Keratinocyte (primary cell): ENCODE measurements at regions not wholly inside any gene's neighbourhood (a gene's known extent, or its start where the extent isn't known, plus 50 kb on each side); places are given as distances from the start of the nearest gene placed in this dataset.

Experiments
- EZH2 ChIP-seq: IDR thresholded peaks from one replicate; pipeline ENCODE4 v1.6.1; 2012; ENCODE audit warnings: inconsistent platforms, mild to moderate bottlenecking, low read length, moderate library complexity
- TF ChIP-seq, protein P1 (sequence below), 3 experiments: IDR thresholded peaks in 1 of 3; conservative IDR thresholded peaks in 1 of 3; optimal IDR thresholded peaks in 1 of 3; 2 replicates in 2 of 3; 3 replicates in 1 of 3; pipeline versions ENCODE3 to v1.5.1; 2011; ENCODE audit warnings: low read length in 3 of 3, mild to moderate bottlenecking in 3 of 3, moderate library complexity in 2 of 3, control low read depth in 1 of 3, inconsistent platforms in 1 of 3; ENCODE audit not compliant: insufficient read depth in 2 of 3; ENCODE audit errors: extremely low read depth in 1 of 3

DNA sequence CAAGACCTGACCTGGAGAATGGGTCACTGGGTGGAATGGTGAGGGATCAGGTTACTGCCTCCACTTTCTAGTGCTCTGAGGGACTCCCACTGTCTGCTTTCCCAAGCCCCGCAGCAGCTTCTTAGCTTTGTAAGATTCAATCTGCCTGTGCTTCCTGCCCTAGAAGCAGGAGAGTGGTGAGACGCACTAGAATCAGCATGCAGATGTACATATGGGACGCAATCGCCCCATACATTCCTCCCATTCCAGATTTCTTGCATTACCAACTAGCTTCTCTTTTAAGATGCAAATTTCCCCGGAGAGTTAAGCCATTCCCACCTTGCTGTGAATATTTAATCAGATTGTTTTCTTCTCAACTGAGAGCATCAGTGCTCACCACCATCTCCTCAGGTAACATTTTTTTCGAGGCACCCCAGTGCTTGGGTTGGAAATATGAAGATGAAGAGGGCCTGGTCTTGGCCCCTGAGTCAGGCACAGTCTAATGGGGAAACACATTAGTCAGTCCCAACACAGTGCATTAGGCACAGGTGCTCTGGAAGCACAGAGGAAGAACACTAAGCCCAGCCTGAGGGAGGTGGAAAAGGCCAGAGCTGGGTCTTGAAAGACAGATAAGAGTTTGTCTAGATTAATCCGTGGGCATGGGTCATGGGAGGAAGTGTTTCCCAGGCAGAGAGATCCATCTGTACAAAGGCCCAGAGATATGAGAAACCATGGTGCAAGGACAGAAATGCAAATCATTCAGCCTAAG, 66.7 kb upstream of the PRPS1 start:
- TF ChIP-seq EZH2 = no peak
- TF ChIP-seq, protein P1, sequence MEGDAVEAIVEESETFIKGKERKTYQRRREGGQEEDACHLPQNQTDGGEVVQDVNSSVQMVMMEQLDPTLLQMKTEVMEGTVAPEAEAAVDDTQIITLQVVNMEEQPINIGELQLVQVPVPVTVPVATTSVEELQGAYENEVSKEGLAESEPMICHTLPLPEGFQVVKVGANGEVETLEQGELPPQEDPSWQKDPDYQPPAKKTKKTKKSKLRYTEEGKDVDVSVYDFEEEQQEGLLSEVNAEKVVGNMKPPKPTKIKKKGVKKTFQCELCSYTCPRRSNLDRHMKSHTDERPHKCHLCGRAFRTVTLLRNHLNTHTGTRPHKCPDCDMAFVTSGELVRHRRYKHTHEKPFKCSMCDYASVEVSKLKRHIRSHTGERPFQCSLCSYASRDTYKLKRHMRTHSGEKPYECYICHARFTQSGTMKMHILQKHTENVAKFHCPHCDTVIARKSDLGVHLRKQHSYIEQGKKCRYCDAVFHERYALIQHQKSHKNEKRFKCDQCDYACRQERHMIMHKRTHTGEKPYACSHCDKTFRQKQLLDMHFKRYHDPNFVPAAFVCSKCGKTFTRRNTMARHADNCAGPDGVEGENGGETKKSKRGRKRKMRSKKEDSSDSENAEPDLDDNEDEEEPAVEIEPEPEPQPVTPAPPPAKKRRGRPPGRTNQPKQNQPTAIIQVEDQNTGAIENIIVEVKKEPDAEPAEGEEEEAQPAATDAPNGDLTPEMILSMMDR (optimal IDR thresholded peaks at IDR 0.05 in 1 of 3, IDR thresholded peaks at IDR 0.05 in 1 of 3, conservative IDR thresholded peaks at IDR 0.05 in 1 of 3; ENCODE audit: extremely low read depth in 1 of 3, insufficient read depth in 2 of 3, low read length in 3 of 3) = no peak
